ENCODE measurements at regions not wholly inside any gene's neighbourhood (a gene's known extent, or its start where the extent isn't known, plus 50 kb on each side); places are given as distances from the start of the nearest gene placed in this dataset.

GRCh38 chr17:72353502-72353901 is 232.7 kb downstream of the SOX9 start:
- Histone ChIP-seq H3K4me3 (no peak overlapping the region), H3K4me1 (replicated peaks in 1 of 2) (no peaks in the 10 kb centered on the region), H3K9me3 (replicated peaks in 1 of 3) (no peaks in the 10 kb centered on the region), H3K36me3 (replicated peaks in 1 of 2) (no peaks in the 10 kb centered on the region), H3K27ac (no peak overlapping the region), H3K27me3 (no peaks in the 10 kb centered on the region)
- TF ChIP-seq POLR2A (IDR thresholded peaks at IDR 0.05) (no peak), CTCF (IDR thresholded peaks at IDR 0.05) (no peak)
- no peak for DNase-seq
- WGBS, 4 donors, result 80 to 89% (median 86%) methylated on average over 9 of the region's 9 CpGs
- intact Hi-C loops (cut with DNase I), result no loop called here

GRCh38 chr17:72354071-72354470 is 233.3 kb downstream of the SOX9 start:
- Histone ChIP-seq H3K4me3 (no peak overlapping the region), H3K36me3 (replicated peaks in 1 of 2) (no peaks in the 10 kb centered on the region), H3K4me1 (replicated peaks in 1 of 2) (no peaks in the 10 kb centered on the region), H3K27me3 (no peaks in the 10 kb centered on the region), H3K27ac (no peak overlapping the region), H3K9me3 (replicated peaks in 1 of 3) (no peaks in the 10 kb centered on the region)
- TF ChIP-seq CTCF (IDR thresholded peaks at IDR 0.05) (no peak), POLR2A (IDR thresholded peaks at IDR 0.05) (no peak)
- intact Hi-C loops (cut with DNase I), result no loop called here
- WGBS, 4 donors, result 75 to 91% (median 87%) methylated on average over 8 of the region's 8 CpGs
- DNase-seq, result no peak

GRCh38 chr17:72357764-72358365 is 237.0 kb downstream of the SOX9 start:
- H3K4me3 ChIP-seq, result no peak overlapping the region
- DNase-seq, result no peak
- 86 to 93% (median 88%) methylated on average over 3 of the region's 3 CpGs for WGBS, 4 donors
- no peaks in the 10 kb centered on the region for H3K36me3 ChIP-seq (replicated peaks in 1 of 2)
- H3K4me1 ChIP-seq (replicated peaks in 1 of 2), result no peaks in the 10 kb centered on the region
- no peak overlapping the region for H3K27ac ChIP-seq
- TF ChIP-seq CTCF (IDR thresholded peaks at IDR 0.05) (no peak), POLR2A (IDR thresholded peaks at IDR 0.05) (no peak)
- no peaks in the 10 kb centered on the region for H3K9me3 ChIP-seq (replicated peaks in 1 of 3)
- intact Hi-C loops (cut with DNase I), result no loop called here
- no peaks in the 10 kb centered on the region for H3K27me3 ChIP-seq

GRCh38 chr17:72358465-72358864 is 237.6 kb downstream of the SOX9 start:
- DNase-seq, result no peak
- Histone ChIP-seq H3K4me3 (no peak overlapping the region), H3K27me3 (no peaks in the 10 kb centered on the region), H3K9me3 (replicated peaks in 1 of 3) (no peaks in the 10 kb centered on the region), H3K27ac (no peak overlapping the region), H3K4me1 (replicated peaks in 1 of 2) (no peaks in the 10 kb centered on the region), H3K36me3 (replicated peaks in 1 of 2) (no peaks in the 10 kb centered on the region)
- intact Hi-C loops (cut with DNase I), result no loop called here
- TF ChIP-seq POLR2A (IDR thresholded peaks at IDR 0.05) (no peak), CTCF (IDR thresholded peaks at IDR 0.05) (no peak)
